Osteoblast (primary cell): ENCODE measurements at regions not wholly inside any gene's neighbourhood (a gene's known extent, or its start where the extent isn't known, plus 50 kb on each side); places are given as distances from the start of the nearest gene placed in this dataset.
A peak's percentile ranks its signal among the peaks of the same experiment; 100 is the strongest.

Experiments used
- DNase-seq: peaks from one replicate; pipeline ENCODE4 v3.0.0; 2011; ENCODE audit warnings: low spot score, mixed read lengths; ENCODE audit not compliant: insufficient read length; ENCODE audit errors: missing footprints
- H2AFZ ChIP-seq: 2 replicates; pipeline ENCODE4 v1.6.0; 2011; ENCODE audit warnings: mild to moderate bottlenecking, low read length
- H3K27ac ChIP-seq: 2 replicates; pipeline ENCODE4 v1.5.1; 2011; ENCODE audit warnings: mild to moderate bottlenecking, low read depth, low read length, moderate library complexity
- H3K27me3 ChIP-seq: 2 replicates; pipeline ENCODE4 v1.6.0; 2012; ENCODE audit warnings: mild to moderate bottlenecking, control low read depth, inconsistent platforms, low read length, moderate library complexity; ENCODE audit not compliant: insufficient read depth
- H3K36me3 ChIP-seq: 2 replicates; pipeline ENCODE4 v1.5.1; 2011; ENCODE audit warnings: mild to moderate bottlenecking, low read length, control low read depth, moderate library complexity; ENCODE audit not compliant: insufficient read depth
- H3K4me1 ChIP-seq: 2 replicates; pipeline ENCODE4 v1.5.1; 2011; ENCODE audit warnings: mild to moderate bottlenecking, low read length, control low read depth, moderate library complexity; ENCODE audit not compliant: insufficient read depth
- H3K4me2 ChIP-seq: 2 replicates; pipeline ENCODE4 v1.6.0; 2011; ENCODE audit warnings: mild to moderate bottlenecking, low read length; ENCODE audit not compliant: insufficient read depth
- H3K4me3 ChIP-seq: fragments of 200-600 bp; sonication (generic); 3 replicates; pipeline ENCODE4 v1.5.1; 2012; ENCODE audit warnings: mild to moderate bottlenecking, low read length, inconsistent platforms; ENCODE audit not compliant: insufficient read depth
- H3K79me2 ChIP-seq: 2 replicates; pipeline ENCODE4 v1.6.0; 2012; ENCODE audit warnings: mild to moderate bottlenecking, low read length, control low read depth, inconsistent platforms; ENCODE audit not compliant: insufficient read depth
- H3K9me3 ChIP-seq: 2 replicates; pipeline ENCODE4 v1.5.1; 2011; ENCODE audit warnings: low read depth, low read length, control low read depth
- H4K20me1 ChIP-seq: 2 replicates; pipeline ENCODE4 v1.6.0; 2012; ENCODE audit warnings: mild to moderate bottlenecking, low read length, control low read depth; ENCODE audit not compliant: insufficient read depth
- TF ChIP-seq, protein P1 (sequence below): IDR thresholded peaks from 2 replicates; pipeline ENCODE4 v1.5.1; 2011; ENCODE audit warnings: mild to moderate bottlenecking, low read depth, low read length, moderate library complexity; ENCODE audit errors: extremely low read depth

DNA sequence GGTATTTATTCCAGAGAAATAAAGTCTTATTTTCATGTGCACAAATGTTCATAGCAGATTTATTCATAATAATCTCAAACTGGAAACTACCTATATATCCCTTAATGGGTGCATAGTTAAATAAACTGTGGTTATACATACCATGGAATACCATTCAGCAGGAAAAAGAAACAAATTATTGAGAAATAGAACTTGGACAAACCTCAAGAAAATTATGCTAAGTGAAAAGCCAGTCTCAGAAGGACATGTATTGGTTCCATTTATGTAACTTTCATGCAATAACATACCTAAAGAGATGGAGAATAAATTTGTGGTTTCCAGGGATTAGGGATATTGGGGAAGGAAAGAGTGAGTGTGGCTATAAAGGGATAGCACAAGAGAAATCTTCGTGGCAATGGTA lies 452.6 kb downstream of the SETBP1 start:
- no peaks in the 10 kb centered on the region for H4K20me1 ChIP-seq
- no peak overlapping the region for H2AFZ ChIP-seq
- no peaks in the 10 kb centered on the region for H3K4me1 ChIP-seq
- peaks cover 7% of the 10 kb centered on the region for H3K27me3 ChIP-seq
- TF ChIP-seq, protein P1, sequence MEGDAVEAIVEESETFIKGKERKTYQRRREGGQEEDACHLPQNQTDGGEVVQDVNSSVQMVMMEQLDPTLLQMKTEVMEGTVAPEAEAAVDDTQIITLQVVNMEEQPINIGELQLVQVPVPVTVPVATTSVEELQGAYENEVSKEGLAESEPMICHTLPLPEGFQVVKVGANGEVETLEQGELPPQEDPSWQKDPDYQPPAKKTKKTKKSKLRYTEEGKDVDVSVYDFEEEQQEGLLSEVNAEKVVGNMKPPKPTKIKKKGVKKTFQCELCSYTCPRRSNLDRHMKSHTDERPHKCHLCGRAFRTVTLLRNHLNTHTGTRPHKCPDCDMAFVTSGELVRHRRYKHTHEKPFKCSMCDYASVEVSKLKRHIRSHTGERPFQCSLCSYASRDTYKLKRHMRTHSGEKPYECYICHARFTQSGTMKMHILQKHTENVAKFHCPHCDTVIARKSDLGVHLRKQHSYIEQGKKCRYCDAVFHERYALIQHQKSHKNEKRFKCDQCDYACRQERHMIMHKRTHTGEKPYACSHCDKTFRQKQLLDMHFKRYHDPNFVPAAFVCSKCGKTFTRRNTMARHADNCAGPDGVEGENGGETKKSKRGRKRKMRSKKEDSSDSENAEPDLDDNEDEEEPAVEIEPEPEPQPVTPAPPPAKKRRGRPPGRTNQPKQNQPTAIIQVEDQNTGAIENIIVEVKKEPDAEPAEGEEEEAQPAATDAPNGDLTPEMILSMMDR, result no peak
- H3K4me3 ChIP-seq, result no peak overlapping the region
- H3K27ac ChIP-seq, result no peak overlapping the region
- H3K9me3 ChIP-seq, result no peaks in the 10 kb centered on the region
- no peaks in the 10 kb centered on the region for H3K79me2 ChIP-seq
- H3K4me2 ChIP-seq, result no peak overlapping the region
- H3K36me3 ChIP-seq, result no peaks in the 10 kb centered on the region
- DNase-seq, result peak; percentile 2

- no peak overlapping the region for H3K4me3 ChIP-seq
- TF ChIP-seq, protein P1, result no peak
- no peaks in the 10 kb centered on the region for H3K9me3 ChIP-seq
- H3K27ac ChIP-seq, result no peak overlapping the region
- H2AFZ ChIP-seq, result no peak overlapping the region
- H3K4me1 ChIP-seq, result no peaks in the 10 kb centered on the region
- no peaks in the 10 kb centered on the region for H4K20me1 ChIP-seq
- peaks cover 7% of the 10 kb centered on the region for H3K27me3 ChIP-seq
- no peaks in the 10 kb centered on the region for H3K36me3 ChIP-seq
- no peak overlapping the region for H3K4me2 ChIP-seq
- no peaks in the 10 kb centered on the region for H3K79me2 ChIP-seq
- DNase-seq, result peak; percentile 3
Observed at GRCh38 chr18:45136381-45137086, 455.8 kb downstream of the SETBP1 start.

GRCh38 chr18:45137087-45137419 lies 456.4 kb downstream of the SETBP1 start:
- no peaks in the 10 kb centered on the region for H4K20me1 ChIP-seq
- H3K4me1 ChIP-seq, result no peaks in the 10 kb centered on the region
- DNase-seq, result no peak
- H3K27me3 ChIP-seq, result peaks cover 7% of the 10 kb centered on the region
- TF ChIP-seq, protein P1, result no peak
- no peaks in the 10 kb centered on the region for H3K9me3 ChIP-seq
- no peak overlapping the region for H3K4me2 ChIP-seq
- no peak overlapping the region for H3K4me3 ChIP-seq
- H3K36me3 ChIP-seq, result no peaks in the 10 kb centered on the region
- H3K27ac ChIP-seq, result no peak overlapping the region
- no peaks in the 10 kb centered on the region for H3K79me2 ChIP-seq
- H2AFZ ChIP-seq, result no peak overlapping the region

- DNase-seq, result no peak
- no peak overlapping the region for H2AFZ ChIP-seq
Observed at GRCh38 chr18:45139478-45139877, 458.8 kb downstream of the SETBP1 start.

More at GRCh38 chr18:45139478-45139877, 458.8 kb downstream of the SETBP1 start:
- H3K4me1 ChIP-seq, result no peaks in the 10 kb centered on the region
- H3K27me3 ChIP-seq, result peaks cover 7% of the 10 kb centered on the region
- H3K9me3 ChIP-seq, result no peaks in the 10 kb centered on the region
- H3K27ac ChIP-seq, result no peak overlapping the region
- TF ChIP-seq, protein P1, result no peak
- no peak overlapping the region for H3K4me3 ChIP-seq
- no peaks in the 10 kb centered on the region for H3K36me3 ChIP-seq
- no peak overlapping the region for H3K4me2 ChIP-seq
- H4K20me1 ChIP-seq, result no peaks in the 10 kb centered on the region
- no peaks in the 10 kb centered on the region for H3K79me2 ChIP-seq
